ENCODE measurements at regions not wholly inside any gene's neighbourhood (a gene's known extent, or its start where the extent isn't known, plus 50 kb on each side); places are given as distances from the start of the nearest gene placed in this dataset.

GRCh38 chr7:125033506-125033905 is 103.9 kb upstream of the POT1 start:
- Mint-ChIP-seq H3K4me1 (no peaks in the 10 kb centered on the region), H3K27me3 (no peaks in the 10 kb centered on the region), H3K4me3 (no peak overlapping the region), H3K27ac (no peak overlapping the region), H3K36me3 (no peaks in the 10 kb centered on the region), H3K9me3 (no peaks in the 10 kb centered on the region)
- ATAC-seq (replicated peaks in 1 of 4) (no peak), DNase-seq (no peak)
- ChIA-PET POLR2A (no interaction called here), CTCF (no interaction called here)
- Histone ChIP-seq H3K27ac (ENCODE audit: low read length) (no peak overlapping the region), H3K9me3 (no peaks in the 10 kb centered on the region), H3K36me3 (ENCODE audit: control insufficient read depth in 2 of 2, extremely low read depth in 1 of 2, insufficient read depth in 1 of 2, low read length in 1 of 2) (no peaks in the 10 kb centered on the region), H3K27me3 (replicated peaks in 1 of 2; ENCODE audit: control insufficient read depth in 2 of 2, extremely low read depth in 1 of 2, insufficient read depth in 2 of 2, low read length in 1 of 2) (no peaks in the 10 kb centered on the region), H3K4me3 (ENCODE audit: control insufficient read depth in 1 of 2, extremely low read depth in 1 of 2, low read length in 1 of 2) (no peak overlapping the region), H3K4me1 (ENCODE audit: control insufficient read depth in 1 of 2, extremely low read depth in 1 of 2, insufficient read depth in 2 of 2, low read length in 2 of 2) (no peaks in the 10 kb centered on the region)
- WGBS (ENCODE audit: insufficient coverage) = 92% methylated on average over 5 of the region's 9 CpGs

- no peaks in the 10 kb centered on the region for H3K27me3 ChIP-seq (replicated peaks in 1 of 2; ENCODE audit: control insufficient read depth in 2 of 2, extremely low read depth in 1 of 2, insufficient read depth in 2 of 2, low read length in 1 of 2)
- H3K9me3 ChIP-seq = no peaks in the 10 kb centered on the region
- H3K9me3 Mint-ChIP-seq = no peaks in the 10 kb centered on the region
- ChIA-PET POLR2A (no interaction called here), CTCF (no interaction called here)
- no peak overlapping the region for H3K27ac ChIP-seq (ENCODE audit: low read length)
- no peaks in the 10 kb centered on the region for H3K36me3 Mint-ChIP-seq
- WGBS (ENCODE audit: insufficient coverage) = no CpG with 5 or more reads among the region's 4 CpGs
- H3K4me3 Mint-ChIP-seq = no peak overlapping the region
- no peak overlapping the region for H3K4me3 ChIP-seq (ENCODE audit: control insufficient read depth in 1 of 2, extremely low read depth in 1 of 2, low read length in 1 of 2)
- ATAC-seq (replicated peaks in 1 of 4) (no peak), DNase-seq (no peak)
- no peaks in the 10 kb centered on the region for H3K4me1 ChIP-seq (ENCODE audit: control insufficient read depth in 1 of 2, extremely low read depth in 1 of 2, insufficient read depth in 2 of 2, low read length in 2 of 2)
- H3K36me3 ChIP-seq (ENCODE audit: control insufficient read depth in 2 of 2, extremely low read depth in 1 of 2, insufficient read depth in 1 of 2, low read length in 1 of 2) = no peaks in the 10 kb centered on the region
- no peaks in the 10 kb centered on the region for H3K4me1 Mint-ChIP-seq
- no peak overlapping the region for H3K27ac Mint-ChIP-seq
- no peaks in the 10 kb centered on the region for H3K27me3 Mint-ChIP-seq
Observed at GRCh38 chr7:125032943-125033342, 103.3 kb upstream of the POT1 start.

GRCh38 chr7:125030756-125031387 is 101.2 kb upstream of the POT1 start:
- Histone ChIP-seq H3K27me3 (replicated peaks in 1 of 2; ENCODE audit: control insufficient read depth in 2 of 2, extremely low read depth in 1 of 2, insufficient read depth in 2 of 2, low read length in 1 of 2) (no peaks in the 10 kb centered on the region), H3K36me3 (ENCODE audit: control insufficient read depth in 2 of 2, extremely low read depth in 1 of 2, insufficient read depth in 1 of 2, low read length in 1 of 2) (no peaks in the 10 kb centered on the region), H3K4me3 (ENCODE audit: control insufficient read depth in 1 of 2, extremely low read depth in 1 of 2, low read length in 1 of 2) (no peak overlapping the region), H3K9me3 (no peaks in the 10 kb centered on the region), H3K4me1 (ENCODE audit: control insufficient read depth in 1 of 2, extremely low read depth in 1 of 2, insufficient read depth in 2 of 2, low read length in 2 of 2) (no peaks in the 10 kb centered on the region), H3K27ac (ENCODE audit: low read length) (no peak overlapping the region)
- no peak overlapping the region for H3K27ac Mint-ChIP-seq
- no peak overlapping the region for H3K4me3 Mint-ChIP-seq
- ChIA-PET POLR2A (no interaction called here), CTCF (no interaction called here)
- no peaks in the 10 kb centered on the region for H3K36me3 Mint-ChIP-seq
- ATAC-seq (replicated peaks in 1 of 4) (no peak), DNase-seq (no peak)
- 84% methylated on average over 3 of the region's 4 CpGs for WGBS (ENCODE audit: insufficient coverage)
- H3K4me1 Mint-ChIP-seq = no peaks in the 10 kb centered on the region
- no peaks in the 10 kb centered on the region for H3K9me3 Mint-ChIP-seq
- H3K27me3 Mint-ChIP-seq = no peaks in the 10 kb centered on the region

- CTCF ChIA-PET = no interaction called here
- POLR2A ChIA-PET = no interaction called here
- Mint-ChIP-seq H3K4me3 (no peak overlapping the region), H3K27me3 (no peaks in the 10 kb centered on the region), H3K27ac (no peak overlapping the region), H3K4me1 (no peaks in the 10 kb centered on the region), H3K9me3 (peaks cover 0 to 10% (median 6%) of the 10 kb centered on the region in 3 donors), H3K36me3 (no peaks in the 10 kb centered on the region)
- no CpG with 5 or more reads among the region's 1 CpG for WGBS (ENCODE audit: insufficient coverage)
- ATAC-seq (replicated peaks in 1 of 4) (no peak), DNase-seq (no peak)
- Histone ChIP-seq H3K4me3 (ENCODE audit: control insufficient read depth in 1 of 2, extremely low read depth in 1 of 2, low read length in 1 of 2) (no peak overlapping the region), H3K9me3 (no peaks in the 10 kb centered on the region), H3K27ac (ENCODE audit: low read length) (no peak overlapping the region), H3K36me3 (ENCODE audit: control insufficient read depth in 2 of 2, extremely low read depth in 1 of 2, insufficient read depth in 1 of 2, low read length in 1 of 2) (no peaks in the 10 kb centered on the region), H3K27me3 (replicated peaks in 1 of 2; ENCODE audit: control insufficient read depth in 2 of 2, extremely low read depth in 1 of 2, insufficient read depth in 2 of 2, low read length in 1 of 2) (no peaks in the 10 kb centered on the region), H3K4me1 (ENCODE audit: control insufficient read depth in 1 of 2, extremely low read depth in 1 of 2, insufficient read depth in 2 of 2, low read length in 2 of 2) (no peaks in the 10 kb centered on the region)
Observed at GRCh38 chr7:125025620-125026019, 96.0 kb upstream of the POT1 start.

GRCh38 chr7:125020801-125021200 is 91.2 kb upstream of the POT1 start:
- Mint-ChIP-seq H3K36me3 (no peaks in the 10 kb centered on the region), H3K27me3 (no peaks in the 10 kb centered on the region), H3K4me3 (no peak overlapping the region), H3K27ac (no peak overlapping the region), H3K4me1 (no peaks in the 10 kb centered on the region), H3K9me3 (peaks cover 0 to 10% (median 6%) of the 10 kb centered on the region in 3 donors)
- ChIA-PET CTCF (no interaction called here), POLR2A (no interaction called here)
- Histone ChIP-seq H3K27ac (ENCODE audit: low read length) (no peak overlapping the region), H3K4me1 (ENCODE audit: control insufficient read depth in 1 of 2, extremely low read depth in 1 of 2, insufficient read depth in 2 of 2, low read length in 2 of 2) (no peaks in the 10 kb centered on the region), H3K4me3 (ENCODE audit: control insufficient read depth in 1 of 2, extremely low read depth in 1 of 2, low read length in 1 of 2) (no peak overlapping the region), H3K27me3 (replicated peaks in 1 of 2; ENCODE audit: control insufficient read depth in 2 of 2, extremely low read depth in 1 of 2, insufficient read depth in 2 of 2, low read length in 1 of 2) (no peaks in the 10 kb centered on the region), H3K36me3 (ENCODE audit: control insufficient read depth in 2 of 2, extremely low read depth in 1 of 2, insufficient read depth in 1 of 2, low read length in 1 of 2) (no peaks in the 10 kb centered on the region), H3K9me3 (no peaks in the 10 kb centered on the region)
- no peak for ATAC-seq (replicated peaks in 1 of 4)
- WGBS (ENCODE audit: insufficient coverage) = 80% methylated on average over 1 of the region's 4 CpGs
- DNase-seq = no peak

GRCh38 chr7:125010540-125010939 is 80.9 kb upstream of the POT1 start:
- 100% methylated on average over 1 of the region's 1 CpG for WGBS (ENCODE audit: insufficient coverage)

GRCh38 chr7:124996778-124997177 is 67.2 kb upstream of the POT1 start:
- POLR2A ChIA-PET = no interaction called here
- H3K4me3 Mint-ChIP-seq = no peak overlapping the region
- H3K27ac Mint-ChIP-seq = no peak overlapping the region
- no peak overlapping the region for H3K4me3 ChIP-seq (ENCODE audit: control insufficient read depth in 1 of 2, extremely low read depth in 1 of 2, low read length in 1 of 2)
- no peak overlapping the region for H3K27ac ChIP-seq (ENCODE audit: low read length)
- DNase-seq = no peak
- H3K4me1 ChIP-seq (ENCODE audit: control insufficient read depth in 1 of 2, extremely low read depth in 1 of 2, insufficient read depth in 2 of 2, low read length in 2 of 2) = no peaks in the 10 kb centered on the region
- no CpG with 5 or more reads among the region's 4 CpGs for WGBS (ENCODE audit: insufficient coverage)
- ATAC-seq (replicated peaks in 1 of 4) = no peak
- peaks cover 4% of the 10 kb centered on the region for H3K36me3 Mint-ChIP-seq
- no peaks in the 10 kb centered on the region for H3K9me3 ChIP-seq
- no peaks in the 10 kb centered on the region for H3K4me1 Mint-ChIP-seq
- peaks cover 3 to 11% (median 10%) of the 10 kb centered on the region in 3 donors for H3K9me3 Mint-ChIP-seq
- no peaks in the 10 kb centered on the region for H3K27me3 ChIP-seq (replicated peaks in 1 of 2; ENCODE audit: control insufficient read depth in 2 of 2, extremely low read depth in 1 of 2, insufficient read depth in 2 of 2, low read length in 1 of 2)
- CTCF ChIA-PET = interaction anchor here in 1 of 2 donors (0.7 kb wide), 1 partner anchor 59 kb away, joined by 4 read pairs; no protein-coding TSS in a partner anchor
- H3K27me3 Mint-ChIP-seq = no peaks in the 10 kb centered on the region
- no peaks in the 10 kb centered on the region for H3K36me3 ChIP-seq (ENCODE audit: control insufficient read depth in 2 of 2, extremely low read depth in 1 of 2, insufficient read depth in 1 of 2, low read length in 1 of 2)

More at GRCh38 chr7:125010540-125010939, 80.9 kb upstream of the POT1 start:
- Histone ChIP-seq H3K4me1 (ENCODE audit: control insufficient read depth in 1 of 2, extremely low read depth in 1 of 2, insufficient read depth in 2 of 2, low read length in 2 of 2) (no peaks in the 10 kb centered on the region), H3K9me3 (no peaks in the 10 kb centered on the region), H3K36me3 (ENCODE audit: control insufficient read depth in 2 of 2, extremely low read depth in 1 of 2, insufficient read depth in 1 of 2, low read length in 1 of 2) (no peaks in the 10 kb centered on the region), H3K27ac (ENCODE audit: low read length) (no peak overlapping the region), H3K4me3 (ENCODE audit: control insufficient read depth in 1 of 2, extremely low read depth in 1 of 2, low read length in 1 of 2) (no peak overlapping the region), H3K27me3 (replicated peaks in 1 of 2; ENCODE audit: control insufficient read depth in 2 of 2, extremely low read depth in 1 of 2, insufficient read depth in 2 of 2, low read length in 1 of 2) (no peaks in the 10 kb centered on the region)
- Mint-ChIP-seq H3K27me3 (no peaks in the 10 kb centered on the region), H3K4me1 (no peaks in the 10 kb centered on the region), H3K9me3 (no peaks in the 10 kb centered on the region), H3K27ac (no peak overlapping the region), H3K36me3 (no peaks in the 10 kb centered on the region), H3K4me3 (no peak overlapping the region)
- ChIA-PET POLR2A (interaction anchor here in 1 of 2 donors (0.6 kb wide), 1 partner anchor 266 kb away, joined by 3 read pairs; no protein-coding TSS in a partner anchor), CTCF (no interaction called here)
- ATAC-seq (replicated peaks in 1 of 4) = no peak
- DNase-seq = no peak
